ENCODE measurements at regions not wholly inside any gene's neighbourhood (a gene's known extent, or its start where the extent isn't known, plus 50 kb on each side); places are given as distances from the start of the nearest gene placed in this dataset.

GRCh38 chr15:98131924-98132323, 171.4 kb downstream of the ARRDC4 start:
- no peak for TF ChIP-seq CTCF (IDR thresholded peaks at IDR 0.05; ENCODE audit: control extremely low read depth, extremely low read depth, low read depth, missing control alignments)
- POLR2A ChIA-PET: no interaction called here
- no peak for DNase-seq (ENCODE audit: extremely low spot score)
- CTCF ChIA-PET: no interaction called here

GRCh38 chr15:98134905-98135304, 174.4 kb downstream of the ARRDC4 start:
- TF ChIP-seq CTCF (IDR thresholded peaks at IDR 0.05; ENCODE audit: control extremely low read depth, extremely low read depth, low read depth, missing control alignments): no peak
- ChIA-PET POLR2A (no interaction called here), CTCF (no interaction called here)
- DNase-seq (ENCODE audit: extremely low spot score): no peak

GRCh38 chr15:98138910-98139309, 178.4 kb downstream of the ARRDC4 start:
- DNase-seq (ENCODE audit: extremely low spot score): no peak
- ChIA-PET POLR2A (no interaction called here), CTCF (no interaction called here)
- no peak for TF ChIP-seq CTCF (IDR thresholded peaks at IDR 0.05; ENCODE audit: control extremely low read depth, extremely low read depth, low read depth, missing control alignments)

GRCh38 chr15:98139337-98139736, 178.8 kb downstream of the ARRDC4 start:
- no peak for TF ChIP-seq CTCF (IDR thresholded peaks at IDR 0.05; ENCODE audit: control extremely low read depth, extremely low read depth, low read depth, missing control alignments)
- DNase-seq (ENCODE audit: extremely low spot score): no peak
- CTCF ChIA-PET: no interaction called here
- POLR2A ChIA-PET: no interaction called here

GRCh38 chr15:98142572-98142971, 182.1 kb downstream of the ARRDC4 start:
- no peak for DNase-seq (ENCODE audit: extremely low spot score)
- ChIA-PET CTCF (no interaction called here), POLR2A (no interaction called here)
- TF ChIP-seq CTCF (IDR thresholded peaks at IDR 0.05; ENCODE audit: control extremely low read depth, extremely low read depth, low read depth, missing control alignments): no peak

- POLR2A ChIA-PET: no interaction called here
- DNase-seq (ENCODE audit: extremely low spot score): no peak
- CTCF ChIA-PET: no interaction called here
- no peak for TF ChIP-seq CTCF (IDR thresholded peaks at IDR 0.05; ENCODE audit: control extremely low read depth, extremely low read depth, low read depth, missing control alignments)
Observed at GRCh38 chr15:98143116-98143515, 182.6 kb downstream of the ARRDC4 start.

- no peak for DNase-seq (ENCODE audit: extremely low spot score)
- CTCF ChIA-PET: no interaction called here
- POLR2A ChIA-PET: no interaction called here
- no peak for TF ChIP-seq CTCF (IDR thresholded peaks at IDR 0.05; ENCODE audit: control extremely low read depth, extremely low read depth, low read depth, missing control alignments)
Observed at GRCh38 chr15:98144388-98144787, 183.9 kb downstream of the ARRDC4 start.

Measured in GM10248 (cell line).